SK-N-SH (cell line): ENCODE measurements at regions not wholly inside any gene's neighbourhood (a gene's known extent, or its start where the extent isn't known, plus 50 kb on each side); places are given as distances from the start of the nearest gene placed in this dataset.

Source experiments
- CHD2 ChIP-seq: fragments of 150-350 bp; IDR thresholded peaks from 2 replicates; pipeline ENCODE4 v1.6.1; 2018; ENCODE audit warnings: low read length; ENCODE audit not compliant: partially characterized antibody
- FOSL2 ChIP-seq: IDR thresholded peaks from 2 replicates; pipeline ENCODE4 v1.4.0; 2012; ENCODE audit warnings: low read depth, mild to moderate bottlenecking, moderate library complexity, borderline replicate concordance
- FOXM1 ChIP-seq: IDR thresholded peaks from 2 replicates; pipeline ENCODE4 v1.4.0; 2012; ENCODE audit warnings: low read depth, mild to moderate bottlenecking
- NFIC ChIP-seq: IDR thresholded peaks from 2 replicates; pipeline ENCODE4 v1.4.0; 2012; ENCODE audit warnings: borderline replicate concordance
- RCOR1 ChIP-seq: fragments of 150-350 bp; IDR thresholded peaks from 2 replicates; pipeline ENCODE4 v1.6.1; 2017; ENCODE audit warnings: antibody characterized with exemption, low read length
- REST ChIP-seq: IDR thresholded peaks from 2 replicates; pipeline ENCODE4 v1.6.1; 2012; ENCODE audit warnings: mild to moderate bottlenecking, low read depth, low read length, moderate library complexity
- RFX5 ChIP-seq: IDR thresholded peaks from 2 replicates; pipeline ENCODE4 v1.6.1; 2012; ENCODE audit warnings: mild to moderate bottlenecking, improper control_type of control experiment, low read length
- RXRA ChIP-seq: IDR thresholded peaks from 2 replicates; pipeline ENCODE4 v1.4.0; 2012; ENCODE audit warnings: low read depth, mild to moderate bottlenecking, borderline replicate concordance
- SMC3 ChIP-seq: IDR thresholded peaks from 2 replicates; pipeline ENCODE4 v1.6.1; 2012; ENCODE audit warnings: low read depth, low read length, improper control_type of control experiment
- TEAD4 ChIP-seq: IDR thresholded peaks from 2 replicates; pipeline ENCODE4 v1.4.0; 2012; ENCODE audit warnings: mild to moderate bottlenecking, borderline replicate concordance; ENCODE audit not compliant: insufficient read depth
- USF1 ChIP-seq: IDR thresholded peaks from 2 replicates; pipeline ENCODE4 v1.4.0; 2012; ENCODE audit warnings: low read depth, borderline replicate concordance
- TF ChIP-seq, protein P1 (sequence below): IDR thresholded peaks from 2 replicates; pipeline ENCODE4 v1.4.0; 2012; ENCODE audit warnings: low read depth, borderline replicate concordance
- TF ChIP-seq, protein P2 (sequence below): fragments of 200-600 bp; sonication (generic); IDR thresholded peaks from 2 replicates; pipeline ENCODE4 v1.6.1; 2017; ENCODE audit warnings: antibody characterized with exemption, mild to moderate bottlenecking, moderate library complexity

DNA sequence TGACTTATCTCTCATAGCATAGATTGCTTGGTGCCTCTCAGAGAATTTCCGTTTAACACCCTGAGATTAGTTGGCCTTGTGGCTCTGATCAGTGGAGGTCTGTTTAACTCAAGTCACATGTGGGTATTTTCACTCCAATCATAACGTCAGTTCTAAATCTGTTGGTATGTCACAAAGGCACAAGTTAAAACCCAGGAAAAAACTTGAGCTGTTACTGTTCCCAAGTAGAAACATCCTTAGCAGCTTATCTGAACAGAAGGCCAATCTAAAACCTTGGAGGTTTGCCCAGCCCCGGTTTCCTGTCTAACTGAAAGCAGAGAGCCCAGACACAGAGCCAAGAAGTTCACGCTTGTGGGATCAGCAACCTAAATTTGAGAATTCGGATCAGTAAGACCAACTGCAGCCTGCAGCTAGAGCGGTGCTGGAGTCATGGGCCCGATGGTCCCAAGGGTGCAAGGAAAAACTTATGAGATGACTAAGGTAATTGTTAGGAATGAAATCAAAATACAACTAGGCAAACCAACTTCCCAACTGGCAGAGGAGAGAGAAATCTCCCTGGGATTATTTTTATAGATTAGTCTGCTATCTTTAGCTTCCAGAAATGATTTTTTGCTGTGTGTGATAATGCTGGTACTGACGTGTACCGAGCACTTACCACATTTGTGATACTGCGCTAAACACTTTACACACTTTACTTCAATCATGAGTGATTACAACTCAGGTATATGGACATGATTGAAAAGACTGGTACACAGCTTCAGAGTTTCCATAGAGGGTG is 90.2 kb upstream of the C1orf21 start (continued):
- TF ChIP-seq REST: no peak
- no peak for TF ChIP-seq RCOR1
- TF ChIP-seq, protein P1, sequence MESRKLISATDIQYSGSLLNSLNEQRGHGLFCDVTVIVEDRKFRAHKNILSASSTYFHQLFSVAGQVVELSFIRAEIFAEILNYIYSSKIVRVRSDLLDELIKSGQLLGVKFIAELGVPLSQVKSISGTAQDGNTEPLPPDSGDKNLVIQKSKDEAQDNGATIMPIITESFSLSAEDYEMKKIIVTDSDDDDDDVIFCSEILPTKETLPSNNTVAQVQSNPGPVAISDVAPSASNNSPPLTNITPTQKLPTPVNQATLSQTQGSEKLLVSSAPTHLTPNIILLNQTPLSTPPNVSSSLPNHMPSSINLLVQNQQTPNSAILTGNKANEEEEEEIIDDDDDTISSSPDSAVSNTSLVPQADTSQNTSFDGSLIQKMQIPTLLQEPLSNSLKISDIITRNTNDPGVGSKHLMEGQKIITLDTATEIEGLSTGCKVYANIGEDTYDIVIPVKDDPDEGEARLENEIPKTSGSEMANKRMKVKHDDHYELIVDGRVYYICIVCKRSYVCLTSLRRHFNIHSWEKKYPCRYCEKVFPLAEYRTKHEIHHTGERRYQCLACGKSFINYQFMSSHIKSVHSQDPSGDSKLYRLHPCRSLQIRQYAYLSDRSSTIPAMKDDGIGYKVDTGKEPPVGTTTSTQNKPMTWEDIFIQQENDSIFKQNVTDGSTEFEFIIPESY: no peak
- no peak for TF ChIP-seq CHD2
- TF ChIP-seq NFIC: peak; percentile 75
- TF ChIP-seq, protein P2, sequence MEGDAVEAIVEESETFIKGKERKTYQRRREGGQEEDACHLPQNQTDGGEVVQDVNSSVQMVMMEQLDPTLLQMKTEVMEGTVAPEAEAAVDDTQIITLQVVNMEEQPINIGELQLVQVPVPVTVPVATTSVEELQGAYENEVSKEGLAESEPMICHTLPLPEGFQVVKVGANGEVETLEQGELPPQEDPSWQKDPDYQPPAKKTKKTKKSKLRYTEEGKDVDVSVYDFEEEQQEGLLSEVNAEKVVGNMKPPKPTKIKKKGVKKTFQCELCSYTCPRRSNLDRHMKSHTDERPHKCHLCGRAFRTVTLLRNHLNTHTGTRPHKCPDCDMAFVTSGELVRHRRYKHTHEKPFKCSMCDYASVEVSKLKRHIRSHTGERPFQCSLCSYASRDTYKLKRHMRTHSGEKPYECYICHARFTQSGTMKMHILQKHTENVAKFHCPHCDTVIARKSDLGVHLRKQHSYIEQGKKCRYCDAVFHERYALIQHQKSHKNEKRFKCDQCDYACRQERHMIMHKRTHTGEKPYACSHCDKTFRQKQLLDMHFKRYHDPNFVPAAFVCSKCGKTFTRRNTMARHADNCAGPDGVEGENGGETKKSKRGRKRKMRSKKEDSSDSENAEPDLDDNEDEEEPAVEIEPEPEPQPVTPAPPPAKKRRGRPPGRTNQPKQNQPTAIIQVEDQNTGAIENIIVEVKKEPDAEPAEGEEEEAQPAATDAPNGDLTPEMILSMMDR: no peak
- TF ChIP-seq RFX5: no peak
- no peak for TF ChIP-seq RXRA
- TF ChIP-seq USF1: peak; percentile 35
- no peak for TF ChIP-seq SMC3
- TF ChIP-seq TEAD4: 0 out of 2 replicates have a peak, but pooled peaks have one; percentile 17
- no peak for TF ChIP-seq FOXM1
- TF ChIP-seq FOSL2: no peak
